Suprapubic skin (tissue), 4 donors: ENCODE measurements at regions not wholly inside any gene's neighbourhood (a gene's known extent, or its start where the extent isn't known, plus 50 kb on each side); places are given as distances from the start of the nearest gene placed in this dataset.

Experiments used
- EP300 ChIP-seq: sonication (generic); formaldehyde crosslinking; IDR thresholded peaks from one replicate; pipeline ENCODE4 v1.6.1; 2017; ENCODE audit warnings: antibody characterized with exemption
- POLR2A ChIP-seq, 2 donors: fragments of 450-650 bp; IDR thresholded peaks; one replicate each; pipeline ENCODE4 v1.6.1; 2017; ENCODE audit warnings: antibody characterized with exemption in 2 of 2, mild to moderate bottlenecking in 2 of 2, moderate library complexity in 2 of 2
- POLR2AphosphoS5 ChIP-seq, 3 donors: sonication (generic); formaldehyde crosslinking; IDR thresholded peaks; one replicate each; pipeline ENCODE4 v1.6.1; 2017; ENCODE audit warnings: antibody characterized with exemption in 3 of 3
- TF ChIP-seq, protein P1 (sequence below), 2 donors: fragments of 200-600 bp in 1 of 2; fragments of 450-650 bp in 1 of 2; sonication (generic) in 1 of 2; IDR thresholded peaks; one replicate each; pipeline ENCODE4 v1.5.1; 2016 to 2019; ENCODE audit warnings: antibody characterized with exemption in 2 of 2, mild to moderate bottlenecking in 1 of 2, moderate library complexity in 1 of 2

DNA sequence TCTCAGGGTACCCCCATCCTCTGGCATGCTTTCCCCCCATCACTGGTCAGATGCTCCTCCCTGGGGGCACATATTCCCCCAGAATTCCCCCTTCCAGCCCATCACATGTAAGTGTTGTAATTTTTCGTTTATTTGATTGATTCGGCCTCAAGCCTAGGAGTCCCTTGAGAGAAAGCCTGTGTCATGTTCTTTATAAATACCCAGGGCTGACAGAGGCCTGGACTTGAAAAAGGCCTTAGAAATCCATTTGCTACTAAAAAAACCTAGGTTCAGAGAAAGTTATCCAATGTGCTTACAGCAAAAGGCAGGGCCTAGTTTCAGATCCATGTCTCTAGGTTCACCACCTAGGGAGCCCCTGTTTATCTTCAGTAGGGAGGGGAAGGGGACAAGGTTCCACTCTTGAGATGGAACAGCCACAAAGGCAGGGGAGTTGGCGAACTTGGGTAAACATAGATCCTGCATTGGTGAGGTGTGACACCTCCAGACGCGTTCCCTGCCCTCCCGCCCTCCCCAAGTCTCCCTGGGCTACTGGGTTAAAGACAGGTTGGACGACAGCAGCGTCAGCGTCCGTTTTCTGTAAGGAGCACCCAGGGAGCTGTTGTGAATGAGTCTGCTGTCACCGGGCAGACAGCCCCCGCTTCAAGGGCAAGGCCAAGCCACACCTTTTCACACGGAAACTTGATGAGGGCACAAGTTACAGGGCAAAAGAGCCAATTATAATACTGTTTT is 147.8 kb downstream of the EN1 start:
- TF ChIP-seq, protein P1, sequence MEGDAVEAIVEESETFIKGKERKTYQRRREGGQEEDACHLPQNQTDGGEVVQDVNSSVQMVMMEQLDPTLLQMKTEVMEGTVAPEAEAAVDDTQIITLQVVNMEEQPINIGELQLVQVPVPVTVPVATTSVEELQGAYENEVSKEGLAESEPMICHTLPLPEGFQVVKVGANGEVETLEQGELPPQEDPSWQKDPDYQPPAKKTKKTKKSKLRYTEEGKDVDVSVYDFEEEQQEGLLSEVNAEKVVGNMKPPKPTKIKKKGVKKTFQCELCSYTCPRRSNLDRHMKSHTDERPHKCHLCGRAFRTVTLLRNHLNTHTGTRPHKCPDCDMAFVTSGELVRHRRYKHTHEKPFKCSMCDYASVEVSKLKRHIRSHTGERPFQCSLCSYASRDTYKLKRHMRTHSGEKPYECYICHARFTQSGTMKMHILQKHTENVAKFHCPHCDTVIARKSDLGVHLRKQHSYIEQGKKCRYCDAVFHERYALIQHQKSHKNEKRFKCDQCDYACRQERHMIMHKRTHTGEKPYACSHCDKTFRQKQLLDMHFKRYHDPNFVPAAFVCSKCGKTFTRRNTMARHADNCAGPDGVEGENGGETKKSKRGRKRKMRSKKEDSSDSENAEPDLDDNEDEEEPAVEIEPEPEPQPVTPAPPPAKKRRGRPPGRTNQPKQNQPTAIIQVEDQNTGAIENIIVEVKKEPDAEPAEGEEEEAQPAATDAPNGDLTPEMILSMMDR (IDR thresholded peaks at IDR 0.05) = no peak
- TF ChIP-seq POLR2AphosphoS5 (IDR thresholded peaks at IDR 0.05) (no peak), POLR2A (IDR thresholded peaks at IDR 0.05) (no peak), EP300 (no peak)
